ENCODE measurements at regions not wholly inside any gene's neighbourhood (a gene's known extent, or its start where the extent isn't known, plus 50 kb on each side); places are given as distances from the start of the nearest gene placed in this dataset.

DNA sequence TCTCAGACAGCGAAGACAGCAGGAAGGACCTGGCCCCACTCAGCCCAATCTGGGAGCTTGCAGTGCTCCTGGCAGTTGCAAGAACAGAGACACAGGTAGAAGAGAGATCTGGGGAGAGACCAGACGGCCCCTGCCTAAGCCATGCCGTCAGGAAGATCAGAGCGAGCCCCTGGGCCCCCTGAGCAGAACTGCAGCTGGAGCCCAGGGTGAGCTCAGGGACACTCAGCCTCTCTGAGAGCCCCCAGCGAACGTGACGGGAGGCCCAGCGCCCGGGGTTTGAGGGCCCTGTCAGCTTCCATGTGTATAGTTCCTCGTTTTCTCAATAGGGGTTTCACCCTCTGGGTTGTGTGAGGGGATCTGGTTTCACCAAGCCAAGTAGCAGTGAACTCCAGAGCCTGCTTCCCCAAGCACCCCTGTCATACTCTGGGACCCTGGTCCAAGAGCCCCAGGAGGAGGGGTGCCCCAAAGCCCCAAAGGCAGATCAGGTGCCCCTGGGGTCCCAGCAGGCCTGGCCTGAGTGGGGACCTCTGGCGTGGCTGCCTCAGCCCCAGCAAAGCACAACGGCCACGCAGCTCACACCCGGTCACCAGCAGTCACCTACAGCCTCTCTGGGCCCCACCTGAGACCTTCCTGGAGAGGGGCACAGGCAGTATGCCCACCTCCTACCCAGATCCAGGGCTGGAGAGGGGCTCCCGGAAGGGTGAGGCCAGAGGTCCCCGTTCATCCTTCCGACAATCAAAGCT lies 431.3 kb upstream of the MYT1L start:
- intact Hi-C loops (cut with DNase I): no loop called here
- H3K9me3 ChIP-seq: no peaks in the 10 kb centered on the region
- WGBS: 84% methylated on average over 15 of the region's 17 CpGs

DNA sequence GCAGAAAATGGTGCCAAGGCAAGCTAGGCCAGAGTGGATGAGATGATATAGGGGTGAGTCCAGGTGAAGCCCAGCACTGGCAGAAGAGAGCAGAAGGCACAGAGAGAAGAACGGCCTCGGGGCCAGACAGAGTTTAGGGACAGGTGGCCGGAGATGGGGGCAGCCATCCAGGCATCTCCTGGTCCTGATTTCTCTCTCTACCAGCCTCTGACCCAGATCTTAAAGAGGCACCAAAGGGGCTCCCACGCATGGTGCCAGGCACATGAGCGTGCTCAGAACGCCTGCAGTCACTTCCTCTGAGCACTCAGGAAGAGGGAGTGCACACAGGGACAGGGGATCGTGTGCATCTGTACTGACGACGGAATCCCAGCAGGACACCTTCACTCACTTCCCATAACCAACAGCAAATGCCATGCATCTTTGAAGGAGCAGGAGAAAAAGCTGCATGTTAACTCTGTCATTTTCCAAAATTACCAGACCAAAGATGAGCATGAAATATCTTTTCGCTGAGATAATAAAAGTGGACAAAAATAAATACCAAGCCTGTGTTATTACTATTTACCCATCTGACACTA lies 427.8 kb upstream of the MYT1L start:
- Histone ChIP-seq H3K4me3 (no peak overlapping the region), H3K27ac (no peak overlapping the region), H3K27me3 (replicated peaks; ENCODE audit: insufficient read depth) (no peaks in the 10 kb centered on the region), H3K36me3 (no peaks in the 10 kb centered on the region), H3K9me3 (no peaks in the 10 kb centered on the region), H3K4me1 (replicated peaks) (no peaks in the 10 kb centered on the region)
- no peak for DNase-seq (ENCODE audit: low spot score)
- TF ChIP-seq CTCF (IDR thresholded peaks at IDR 0.05) (no peak), POLR2AphosphoS5 (IDR thresholded peaks at IDR 0.05) (no peak), POLR2A (IDR thresholded peaks at IDR 0.05) (no peak)
- 84% methylated on average over 10 of the region's 10 CpGs for WGBS
- intact Hi-C loops (cut with DNase I): no loop called here

More for the DNA sequence above, 431.3 kb upstream of the MYT1L start:
- H3K36me3 ChIP-seq: no peaks in the 10 kb centered on the region
- H3K4me1 ChIP-seq (replicated peaks): no peaks in the 10 kb centered on the region
- no peak for DNase-seq (ENCODE audit: low spot score)
- no peak for TF ChIP-seq CTCF (IDR thresholded peaks at IDR 0.05)
- no peak for TF ChIP-seq POLR2A (IDR thresholded peaks at IDR 0.05)
- TF ChIP-seq POLR2AphosphoS5 (IDR thresholded peaks at IDR 0.05): no peak
- H3K4me3 ChIP-seq: no peak overlapping the region
- H3K27me3 ChIP-seq (replicated peaks; ENCODE audit: insufficient read depth): no peaks in the 10 kb centered on the region
- no peak overlapping the region for H3K27ac ChIP-seq

- H3K27me3 ChIP-seq (replicated peaks; ENCODE audit: insufficient read depth): no peaks in the 10 kb centered on the region
- intact Hi-C loops (cut with DNase I): no loop called here
- WGBS: 80% methylated on average over 3 of the region's 3 CpGs
Observed at GRCh38 chr2:2757764-2758163, 426.7 kb upstream of the MYT1L start.

GRCh38 chr2:2756886-2757285 lies 425.8 kb upstream of the MYT1L start:
- intact Hi-C loops (cut with DNase I): no loop called here
- H3K9me3 ChIP-seq: no peaks in the 10 kb centered on the region
- TF ChIP-seq POLR2AphosphoS5 (IDR thresholded peaks at IDR 0.05) (no peak), POLR2A (IDR thresholded peaks at IDR 0.05) (no peak), CTCF (IDR thresholded peaks at IDR 0.05) (no peak)
- no peak overlapping the region for H3K4me3 ChIP-seq
- no peak overlapping the region for H3K27ac ChIP-seq
- no peaks in the 10 kb centered on the region for H3K36me3 ChIP-seq
- DNase-seq (ENCODE audit: low spot score): no peak
- no peaks in the 10 kb centered on the region for H3K4me1 ChIP-seq (replicated peaks)
- WGBS: 88% methylated on average over 7 of the region's 7 CpGs
- no peaks in the 10 kb centered on the region for H3K27me3 ChIP-seq (replicated peaks; ENCODE audit: insufficient read depth)

More at GRCh38 chr2:2757764-2758163, 426.7 kb upstream of the MYT1L start:
- Histone ChIP-seq H3K4me3 (no peak overlapping the region), H3K9me3 (no peaks in the 10 kb centered on the region), H3K27ac (no peak overlapping the region), H3K36me3 (no peaks in the 10 kb centered on the region), H3K4me1 (replicated peaks) (no peaks in the 10 kb centered on the region)
- no peak for DNase-seq (ENCODE audit: low spot score)
- TF ChIP-seq POLR2AphosphoS5 (IDR thresholded peaks at IDR 0.05): no peak
- no peak for TF ChIP-seq POLR2A (IDR thresholded peaks at IDR 0.05)
- TF ChIP-seq CTCF (IDR thresholded peaks at IDR 0.05): no peak

GRCh38 chr2:2755990-2756389 lies 424.9 kb upstream of the MYT1L start:
- Histone ChIP-seq H3K27ac (no peak overlapping the region), H3K36me3 (no peaks in the 10 kb centered on the region), H3K4me1 (replicated peaks) (no peaks in the 10 kb centered on the region), H3K4me3 (no peak overlapping the region), H3K27me3 (replicated peaks; ENCODE audit: insufficient read depth) (no peaks in the 10 kb centered on the region), H3K9me3 (no peaks in the 10 kb centered on the region)
- DNase-seq (ENCODE audit: low spot score): no peak
- TF ChIP-seq CTCF (IDR thresholded peaks at IDR 0.05): no peak
- TF ChIP-seq POLR2AphosphoS5 (IDR thresholded peaks at IDR 0.05): no peak
- WGBS: 89% methylated on average over 5 of the region's 5 CpGs
- intact Hi-C loops (cut with DNase I): no loop called here
